ENCODE measurements at regions not wholly inside any gene's neighbourhood (a gene's known extent, or its start where the extent isn't known, plus 50 kb on each side); places are given as distances from the start of the nearest gene placed in this dataset.

DNA sequence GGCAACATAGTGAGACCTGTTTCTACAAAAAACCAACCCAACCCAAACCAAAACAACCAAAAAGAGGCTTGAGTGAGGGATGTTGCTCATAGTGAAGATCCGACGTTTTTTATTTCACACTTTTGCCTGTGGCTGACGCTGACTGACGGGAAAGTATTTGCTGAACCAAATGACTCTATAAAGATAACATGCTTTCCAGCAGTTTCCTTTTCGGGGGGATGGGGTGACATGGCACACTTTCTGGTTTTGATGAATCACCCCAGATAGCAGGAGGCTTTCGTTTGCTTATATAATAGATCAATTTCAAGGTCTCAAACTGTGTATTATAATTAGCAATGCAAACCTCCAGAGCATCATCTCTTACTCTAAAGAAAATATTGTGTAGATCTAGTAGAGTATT lies 150.8 kb downstream of the AQP4 start:
- no peak for DNase-seq (ENCODE audit: low spot score)
- in situ Hi-C loops (cut with HindIII; ENCODE audit: extremely low pct_ligation_motif_present, low pct_unique_long_range_greater_than_20kb) = no loop called here
- no peaks in the 10 kb centered on the region for H3K79me2 ChIP-seq (ENCODE audit: insufficient read depth, low read length)
- H3K4me2 ChIP-seq (ENCODE audit: low read depth, low read length) = no peak overlapping the region
- intact Hi-C loops (cut with micrococcal nuclease; ENCODE audit: unreplicated experiment) = no loop called here
- ATAC-seq = no peak
- no peak overlapping the region for H2AFZ ChIP-seq (ENCODE audit: low read length)
- H3K4me3 ChIP-seq (replicated peaks in 1 of 3; ENCODE audit: insufficient read depth in 1 of 3, low read depth in 2 of 3, low read length in 3 of 3) = no peak overlapping the region
- H3K36me3 ChIP-seq (replicated peaks in 1 of 2; ENCODE audit: control insufficient read depth in 1 of 2, insufficient read depth in 2 of 2, low read length in 2 of 2) = no peaks in the 10 kb centered on the region
- WGBS (ENCODE audit: low lambda C conversion rate) = 12% methylated on average over 6 of the region's 6 CpGs
- no peak overlapping the region for H3K9ac ChIP-seq (ENCODE audit: insufficient read depth, low read depth, low read length)
- H3K4me1 ChIP-seq (ENCODE audit: insufficient read depth, low read length) = no peaks in the 10 kb centered on the region
- no peaks in the 10 kb centered on the region for H3K27me3 ChIP-seq (ENCODE audit: control insufficient read depth in 1 of 2, insufficient read depth in 2 of 2, low read length in 2 of 2)
- CTCF ChIA-PET (ENCODE audit: low intra/inter-chr PET ratio, low total read pairs) = no interaction called here
- no peak overlapping the region for H3K27ac ChIP-seq (ENCODE audit: extremely low read length, insufficient read depth, low read length)
- no peaks in the 10 kb centered on the region for H4K20me1 ChIP-seq (ENCODE audit: insufficient read depth, low read length)
- no peak for FAIRE-seq
- no peaks in the 10 kb centered on the region for H3K9me3 ChIP-seq (ENCODE audit: low read length)
- POLR2A ChIA-PET = no interaction called here
- TF ChIP-seq ZNF431 (CRISPR knock-in tag; IDR thresholded peaks at IDR 0.05; ENCODE audit: borderline replicate concordance, low read depth) = no peak
- no peak for TF ChIP-seq ZSCAN25 (CRISPR knock-in tag; IDR thresholded peaks at IDR 0.05)
- TF ChIP-seq ETS1 (CRISPR knock-in tag; IDR thresholded peaks at IDR 0.05) = no peak
- TF ChIP-seq GABPB1 (CRISPR knock-in tag; IDR thresholded peaks at IDR 0.05) = no peak
- TF ChIP-seq MTA1 (CRISPR knock-in tag; IDR thresholded peaks at IDR 0.05; ENCODE audit: borderline replicate concordance) = no peak
- TF ChIP-seq ZNF770 (CRISPR knock-in tag; IDR thresholded peaks at IDR 0.05) = no peak
- TF ChIP-seq, protein P1, sequence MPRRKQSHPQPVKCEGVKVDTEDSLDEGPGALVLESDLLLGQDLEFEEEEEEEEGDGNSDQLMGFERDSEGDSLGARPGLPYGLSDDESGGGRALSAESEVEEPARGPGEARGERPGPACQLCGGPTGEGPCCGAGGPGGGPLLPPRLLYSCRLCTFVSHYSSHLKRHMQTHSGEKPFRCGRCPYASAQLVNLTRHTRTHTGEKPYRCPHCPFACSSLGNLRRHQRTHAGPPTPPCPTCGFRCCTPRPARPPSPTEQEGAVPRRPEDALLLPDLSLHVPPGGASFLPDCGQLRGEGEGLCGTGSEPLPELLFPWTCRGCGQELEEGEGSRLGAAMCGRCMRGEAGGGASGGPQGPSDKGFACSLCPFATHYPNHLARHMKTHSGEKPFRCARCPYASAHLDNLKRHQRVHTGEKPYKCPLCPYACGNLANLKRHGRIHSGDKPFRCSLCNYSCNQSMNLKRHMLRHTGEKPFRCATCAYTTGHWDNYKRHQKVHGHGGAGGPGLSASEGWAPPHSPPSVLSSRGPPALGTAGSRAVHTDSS (CRISPR knock-in tag; conservative IDR thresholded peaks at IDR 0.05) = no peak
- no peak for TF ChIP-seq ZIK1 (CRISPR knock-in tag; IDR thresholded peaks at IDR 0.05; ENCODE audit: borderline replicate concordance, low read depth)
- BruUV-seq (replicated peaks) = no TSS peak
